AG04449 (cell line): ENCODE measurements at regions not wholly inside any gene's neighbourhood (a gene's known extent, or its start where the extent isn't known, plus 50 kb on each side); places are given as distances from the start of the nearest gene placed in this dataset.

ENCODE experiments used
- CTCF ChIA-PET: fragments of 350-600 bp; formaldehyde crosslinking; extraction: SDS; loops from one replicate; lab custom pipeline; 2021; ENCODE audit warnings: antibody characterized with exemption; lab: Yijun Ruan, JAX
- POLR2A ChIA-PET: fragments of 400-600, 350-600 bp; formaldehyde crosslinking; extraction: SDS; loops from one replicate; lab custom pipeline; 2020; ENCODE audit warnings: antibody characterized with exemption, inconsistent platforms; lab: Yijun Ruan, JAX
- DNase-seq: peaks from one replicate; pipeline ENCODE4 v3.0.0-alpha.2; 2010; ENCODE audit warnings: low read depth, low spot score
- H3K4me3 ChIP-seq: 2 replicates; pipeline ENCODE4 v1.5.1; 2011; ENCODE audit warnings: low read depth, mild to moderate bottlenecking, control low read depth, low read length
- TF ChIP-seq, protein P1 (sequence below): IDR thresholded peaks from one replicate; pipeline ENCODE4 v1.5.1; 2011; ENCODE audit warnings: mild to moderate bottlenecking, moderate library complexity, low read length, control low read depth, inconsistent platforms; ENCODE audit not compliant: insufficient read depth; ENCODE audit errors: missing control alignments

GRCh38 chr15:87340370-87340769 is 916.2 kb downstream of the NTRK3 start:
- ChIA-PET POLR2A (no interaction called here), CTCF (no interaction called here)
- H3K4me3 ChIP-seq: no peak overlapping the region
- DNase-seq: no peak
- TF ChIP-seq, protein P1, sequence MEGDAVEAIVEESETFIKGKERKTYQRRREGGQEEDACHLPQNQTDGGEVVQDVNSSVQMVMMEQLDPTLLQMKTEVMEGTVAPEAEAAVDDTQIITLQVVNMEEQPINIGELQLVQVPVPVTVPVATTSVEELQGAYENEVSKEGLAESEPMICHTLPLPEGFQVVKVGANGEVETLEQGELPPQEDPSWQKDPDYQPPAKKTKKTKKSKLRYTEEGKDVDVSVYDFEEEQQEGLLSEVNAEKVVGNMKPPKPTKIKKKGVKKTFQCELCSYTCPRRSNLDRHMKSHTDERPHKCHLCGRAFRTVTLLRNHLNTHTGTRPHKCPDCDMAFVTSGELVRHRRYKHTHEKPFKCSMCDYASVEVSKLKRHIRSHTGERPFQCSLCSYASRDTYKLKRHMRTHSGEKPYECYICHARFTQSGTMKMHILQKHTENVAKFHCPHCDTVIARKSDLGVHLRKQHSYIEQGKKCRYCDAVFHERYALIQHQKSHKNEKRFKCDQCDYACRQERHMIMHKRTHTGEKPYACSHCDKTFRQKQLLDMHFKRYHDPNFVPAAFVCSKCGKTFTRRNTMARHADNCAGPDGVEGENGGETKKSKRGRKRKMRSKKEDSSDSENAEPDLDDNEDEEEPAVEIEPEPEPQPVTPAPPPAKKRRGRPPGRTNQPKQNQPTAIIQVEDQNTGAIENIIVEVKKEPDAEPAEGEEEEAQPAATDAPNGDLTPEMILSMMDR: no peak

DNA sequence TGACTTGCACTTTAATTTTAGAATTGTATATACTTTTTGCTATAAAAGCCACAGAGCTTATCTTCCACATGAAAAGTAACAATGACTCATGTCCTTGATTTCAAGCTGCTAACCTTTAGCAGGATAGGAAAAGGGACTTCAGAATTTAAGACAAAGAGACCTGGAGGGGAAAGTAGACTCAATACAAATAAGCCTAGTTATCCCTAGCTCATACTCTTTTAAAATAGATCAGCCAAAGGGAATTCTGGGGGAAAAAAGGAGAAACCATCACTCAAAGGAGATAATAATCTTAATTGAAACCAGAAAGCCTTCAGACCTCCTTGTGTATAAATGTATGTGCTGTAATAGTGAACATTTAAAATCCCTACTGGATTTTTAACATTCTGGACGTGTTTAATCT is 930.3 kb downstream of the NTRK3 start:
- DNase-seq: no peak
- TF ChIP-seq, protein P1: no peak
- H3K4me3 ChIP-seq: no peak overlapping the region
- ChIA-PET POLR2A (no interaction called here), CTCF (no interaction called here)

DNA sequence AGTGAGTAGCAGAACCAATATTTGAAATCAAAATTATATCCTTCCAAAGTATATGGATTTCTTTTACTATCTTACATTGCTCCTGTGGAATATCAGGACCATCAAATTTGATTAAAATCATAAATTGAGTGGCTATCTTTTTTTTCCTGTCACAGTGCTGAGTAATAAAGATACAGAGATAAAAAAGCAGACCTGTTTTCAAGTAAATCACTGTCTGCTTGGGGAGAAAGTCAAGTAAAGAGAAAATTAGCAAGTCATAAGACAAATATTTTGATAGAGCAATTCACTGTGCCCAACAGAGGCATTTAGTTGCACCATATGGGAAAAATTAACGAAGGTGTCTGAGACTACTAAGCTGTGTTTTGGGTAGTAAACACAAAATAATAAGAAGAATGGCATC is 933.7 kb downstream of the NTRK3 start:
- DNase-seq: no peak
- TF ChIP-seq, protein P1: no peak
- CTCF ChIA-PET: no interaction called here
- POLR2A ChIA-PET: no interaction called here
- H3K4me3 ChIP-seq: no peak overlapping the region

- DNase-seq: no peak
- CTCF ChIA-PET: no interaction called here
- POLR2A ChIA-PET: no interaction called here
- H3K4me3 ChIP-seq: no peak overlapping the region
- TF ChIP-seq, protein P1: no peak
Observed at GRCh38 chr15:87322265-87322664, 934.3 kb downstream of the NTRK3 start.

GRCh38 chr15:87317900-87318299 is 938.6 kb downstream of the NTRK3 start:
- DNase-seq: no peak
- ChIA-PET POLR2A (no interaction called here), CTCF (interaction anchor here (1.0 kb wide), 1 partner anchor 10 kb away, joined by 4 read pairs; no protein-coding TSS in a partner anchor)
- no peak overlapping the region for H3K4me3 ChIP-seq
- TF ChIP-seq, protein P1: no peak

DNA sequence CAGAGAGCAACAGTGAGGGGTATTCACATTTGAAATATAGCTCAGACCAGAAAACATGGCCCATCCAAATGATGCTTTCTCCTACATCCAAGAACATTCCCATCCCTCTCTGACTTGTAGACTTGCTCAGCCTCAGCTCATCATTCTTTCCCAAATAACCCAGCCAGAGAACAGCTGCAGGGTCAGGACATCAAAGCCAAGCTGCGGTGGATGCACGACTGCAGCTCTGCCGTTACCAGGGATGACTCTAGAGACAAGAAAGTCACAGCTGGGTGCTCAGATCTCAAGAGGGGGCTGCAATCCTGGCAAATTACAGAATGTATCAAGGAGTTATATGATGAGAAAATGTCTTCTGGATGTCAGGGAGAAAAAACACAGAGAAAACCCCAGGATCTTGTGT is 944.3 kb downstream of the NTRK3 start:
- ChIA-PET POLR2A (no interaction called here), CTCF (interaction anchor here (1.1 kb wide), 1 partner anchor 19 kb away, joined by 3 read pairs; no protein-coding TSS in a partner anchor)
- TF ChIP-seq, protein P1: no peak
- no peak for DNase-seq
- no peak overlapping the region for H3K4me3 ChIP-seq
